NCI-H1417 treated with DMSO at 0.1 percent for 48 hours (cell line): ENCODE measurements at regions not wholly inside any gene's neighbourhood (a gene's known extent, or its start where the extent isn't known, plus 50 kb on each side); places are given as distances from the start of the nearest gene placed in this dataset.
"Not testable (repeated sequence)": the region's sequence is repeated elsewhere in the genome, so short reads cannot be mapped to it uniquely, and the experiment has no call there.

ENCODE experiments used
- DNase-seq: peaks from one replicate; lab custom pipeline; 2025; lab: John Stamatoyannopoulos, UW

- no peak for DNase-seq
Measured at GRCh38 chr9:135404451-135405144, 75.0 kb upstream of the PPP1R26 start.

GRCh38 chr9:135405145-135405464 is 74.5 kb upstream of the PPP1R26 start:
- not testable (repeated sequence) for DNase-seq

- DNase-seq = no peak
Measured at GRCh38 chr9:135408476-135409254, 70.9 kb upstream of the PPP1R26 start.

- DNase-seq = no peak
Measured at GRCh38 chr9:135409286-135410200, 70.0 kb upstream of the PPP1R26 start.

GRCh38 chr9:135410421-135410820 is 69.2 kb upstream of the PPP1R26 start:
- no peak for DNase-seq

- no peak for DNase-seq
Measured at GRCh38 chr9:135410831-135411473, 68.6 kb upstream of the PPP1R26 start.

GRCh38 chr9:135411605-135412004 is 68.0 kb upstream of the PPP1R26 start:
- DNase-seq = not testable (repeated sequence)

- not testable (repeated sequence) for DNase-seq
Measured at GRCh38 chr9:135412315-135413085, 67.1 kb upstream of the PPP1R26 start.

- DNase-seq = no peak
Measured at GRCh38 chr9:135413086-135413375, 66.6 kb upstream of the PPP1R26 start.

- no peak for DNase-seq
Measured at GRCh38 chr9:135413461-135413860, 66.1 kb upstream of the PPP1R26 start.

GRCh38 chr9:135414293-135414692 is 65.3 kb upstream of the PPP1R26 start:
- no peak for DNase-seq

- no peak for DNase-seq
Measured at GRCh38 chr9:135415586-135415985, 64.0 kb upstream of the PPP1R26 start.

- DNase-seq = no peak
Measured at GRCh38 chr9:135416664-135417290, 62.8 kb upstream of the PPP1R26 start.

- DNase-seq = no peak
Measured at GRCh38 chr9:135418161-135418560, 61.4 kb upstream of the PPP1R26 start.

- no peak for DNase-seq
Measured at GRCh38 chr9:135419106-135419505, 60.5 kb upstream of the PPP1R26 start.

- no peak for DNase-seq
Measured at GRCh38 chr9:135422341-135422944, 57.1 kb upstream of the PPP1R26 start.

GRCh38 chr9:135423725-135424124 is 55.9 kb upstream of the PPP1R26 start:
- DNase-seq = no peak
